Astrocyte (in vitro differentiated cells and primary cell): ENCODE measurements at regions not wholly inside any gene's neighbourhood (a gene's known extent, or its start where the extent isn't known, plus 50 kb on each side); places are given as distances from the start of the nearest gene placed in this dataset.

ENCODE experiments used
- DNase-seq: peaks from one replicate; pipeline ENCODE4 v3.0.0-alpha.2; 2010; ENCODE audit warnings: low read depth
- FAIRE-seq: peaks from 2 replicates; lab custom pipeline; 2011; peaks lifted over from hg19 to GRCh38; lab: Jason Lieb, UNC
- H2AFZ ChIP-seq: 2 replicates; pipeline ENCODE4 v1.6.0; 2012; ENCODE audit warnings: low read depth, low read length, inconsistent platforms
- H3K27ac ChIP-seq: 2 replicates; pipeline ENCODE4 v1.5.1; 2011; ENCODE audit warnings: low read depth, low read length, inconsistent platforms
- H3K27me3 ChIP-seq: 2 replicates; pipeline ENCODE4 v1.6.0; 2011; ENCODE audit warnings: low read length, inconsistent platforms; ENCODE audit not compliant: insufficient read depth
- H3K36me3 ChIP-seq: 2 replicates; pipeline ENCODE4 v1.5.1; 2011; ENCODE audit warnings: low read length, inconsistent platforms; ENCODE audit not compliant: insufficient read depth
- H3K4me1 ChIP-seq: 2 replicates; pipeline ENCODE4 v1.5.1; 2011; ENCODE audit warnings: low read length, inconsistent platforms; ENCODE audit not compliant: insufficient read depth
- H3K4me2 ChIP-seq: 2 replicates; pipeline ENCODE4 v1.6.0; 2012; ENCODE audit warnings: low read length, inconsistent platforms
- H3K4me3 ChIP-seq: 2 replicates; pipeline ENCODE4 v1.5.1; 2011; ENCODE audit warnings: low read depth, mild to moderate bottlenecking, low read length, inconsistent platforms; ENCODE audit not compliant: insufficient read depth
- H3K79me2 ChIP-seq: 2 replicates; pipeline ENCODE4 v1.6.0; 2012; ENCODE audit warnings: mild to moderate bottlenecking, low read length, inconsistent platforms; ENCODE audit not compliant: insufficient read depth
- H3K9ac ChIP-seq: 2 replicates; pipeline ENCODE4 v1.6.0; 2012; ENCODE audit warnings: mild to moderate bottlenecking, low read length, inconsistent platforms
- H3K9me3 ChIP-seq: 2 replicates; pipeline ENCODE4 v1.5.1; 2012; ENCODE audit warnings: low read depth, mild to moderate bottlenecking, low read length, inconsistent platforms; ENCODE audit not compliant: insufficient read depth
- H4K20me1 ChIP-seq: 2 replicates; pipeline ENCODE4 v1.6.0; 2012; ENCODE audit warnings: low read length, inconsistent platforms; ENCODE audit not compliant: insufficient read depth
- H3K27ac Mint-ChIP-seq: one replicate; pipeline ENCODE4 v1.8.0; 2021; ENCODE audit warnings: mild to moderate bottlenecking, mixed read lengths; ENCODE audit not compliant: unreplicated experiment
- H3K27me3 Mint-ChIP-seq: one replicate; pipeline ENCODE4 v1.8.0; 2021; ENCODE audit warnings: low read depth, mixed read lengths; ENCODE audit not compliant: unreplicated experiment
- H3K36me3 Mint-ChIP-seq: one replicate; pipeline ENCODE4 v1.8.0; 2021; ENCODE audit warnings: low read depth, mixed read lengths; ENCODE audit not compliant: unreplicated experiment
- H3K4me1 Mint-ChIP-seq: one replicate; pipeline ENCODE4 v1.8.0; 2021; ENCODE audit warnings: low read depth, mixed read lengths; ENCODE audit not compliant: unreplicated experiment
- H3K4me3 Mint-ChIP-seq: one replicate; pipeline ENCODE4 v1.8.0; 2021; ENCODE audit warnings: mild to moderate bottlenecking, moderate library complexity, mixed read lengths; ENCODE audit not compliant: unreplicated experiment
- H3K9me3 Mint-ChIP-seq: one replicate; pipeline ENCODE4 v1.8.0; 2021; ENCODE audit warnings: mild to moderate bottlenecking, mixed read lengths; ENCODE audit not compliant: unreplicated experiment
- CTCF ChIP-seq: IDR thresholded peaks from 2 replicates; pipeline ENCODE4 v1.5.1; 2011; ENCODE audit warnings: low read depth, mild to moderate bottlenecking, inconsistent platforms, low read length, moderate library complexity; ENCODE audit not compliant: insufficient read depth
- EZH2 ChIP-seq: IDR thresholded peaks from 2 replicates; pipeline ENCODE4 v1.6.1; 2012; ENCODE audit warnings: mild to moderate bottlenecking, low read length, inconsistent platforms; ENCODE audit not compliant: insufficient read depth

GRCh38 chr10:123391275-123392028 is 237.2 kb downstream of the BUB3 start:
- H3K4me3 Mint-ChIP-seq = no peak overlapping the region

GRCh38 chr10:123392182-123392963 is 238.2 kb downstream of the BUB3 start:
- H4K20me1 ChIP-seq = no peaks in the 10 kb centered on the region
- H3K27me3 ChIP-seq = no peaks in the 10 kb centered on the region
- no peak overlapping the region for H3K9ac ChIP-seq
- H3K36me3 ChIP-seq = no peaks in the 10 kb centered on the region
- H3K4me3 ChIP-seq = no peak overlapping the region
- H3K4me3 Mint-ChIP-seq = no peak overlapping the region
- peaks cover 16% of the 10 kb centered on the region for H3K9me3 Mint-ChIP-seq
- peaks cover 5% of the 10 kb centered on the region for H3K27me3 Mint-ChIP-seq
- TF ChIP-seq CTCF = no peak
- TF ChIP-seq EZH2 = no peak
- H3K4me1 ChIP-seq = no peaks in the 10 kb centered on the region
- H3K4me2 ChIP-seq = no peak overlapping the region
- no peak for DNase-seq
- FAIRE-seq = no peak
- H3K9me3 ChIP-seq = no peaks in the 10 kb centered on the region
- H3K27ac Mint-ChIP-seq = no peak overlapping the region
- H3K27ac ChIP-seq = no peak overlapping the region
- no peaks in the 10 kb centered on the region for H3K36me3 Mint-ChIP-seq
- H3K4me1 Mint-ChIP-seq = no peaks in the 10 kb centered on the region
- H3K79me2 ChIP-seq = no peaks in the 10 kb centered on the region
- H2AFZ ChIP-seq = no peak overlapping the region

More at GRCh38 chr10:123391275-123392028, 237.2 kb downstream of the BUB3 start:
- no peak overlapping the region for H3K4me2 ChIP-seq
- no peaks in the 10 kb centered on the region for H3K4me1 ChIP-seq
- H4K20me1 ChIP-seq = no peaks in the 10 kb centered on the region
- H3K79me2 ChIP-seq = no peaks in the 10 kb centered on the region
- no peak overlapping the region for H3K4me3 ChIP-seq
- no peaks in the 10 kb centered on the region for H3K36me3 Mint-ChIP-seq
- H3K4me1 Mint-ChIP-seq = no peaks in the 10 kb centered on the region
- H3K9ac ChIP-seq = no peak overlapping the region
- no peak overlapping the region for H3K27ac Mint-ChIP-seq
- TF ChIP-seq CTCF (no peak), EZH2 (no peak)
- no peaks in the 10 kb centered on the region for H3K9me3 ChIP-seq
- no peak overlapping the region for H3K27ac ChIP-seq
- FAIRE-seq (no peak), DNase-seq (no peak)
- peaks cover 19% of the 10 kb centered on the region for H3K9me3 Mint-ChIP-seq
- no peak overlapping the region for H2AFZ ChIP-seq
- no peaks in the 10 kb centered on the region for H3K27me3 ChIP-seq
- H3K36me3 ChIP-seq = no peaks in the 10 kb centered on the region
- peaks cover 5% of the 10 kb centered on the region for H3K27me3 Mint-ChIP-seq
